Stimulated activated CD8-positive, alpha-beta memory T cell treated with anti-CD3 and anti-CD28 coated beads, Interleukin-4, amount 100 ng/mL, for 4 hours (primary cell): ENCODE measurements at regions not wholly inside any gene's neighbourhood (a gene's known extent, or its start where the extent isn't known, plus 50 kb on each side); places are given as distances from the start of the nearest gene placed in this dataset.
"Not testable (repeated sequence)": the region's sequence is repeated elsewhere in the genome, so short reads cannot be mapped to it uniquely, and the experiment has no call there.

Experiments used
- DNase-seq, 2 donors: peaks; one replicate each; pipeline ENCODE4 v3.0.0-alpha.2; 2020; ENCODE audit warnings: low read depth in 2 of 2, low spot score in 1 of 2

GRCh38 chr16:31581065-31581464, 53.4 kb downstream of the AHSP start:
- not testable (repeated sequence) for DNase-seq

GRCh38 chr16:31601737-31602384, 74.2 kb downstream of the AHSP start:
- DNase-seq = not testable (repeated sequence)

- no peak for DNase-seq
Measured at GRCh38 chr16:31618130-31618529, 90.4 kb downstream of the AHSP start.

GRCh38 chr16:31636433-31636832, 108.7 kb downstream of the AHSP start:
- no peak for DNase-seq

- DNase-seq = no peak
Measured at GRCh38 chr16:31641279-31641678, 113.6 kb downstream of the AHSP start.

GRCh38 chr16:31655674-31656073, 128.0 kb downstream of the AHSP start:
- DNase-seq = not testable (repeated sequence)

GRCh38 chr16:31664683-31665482, 137.2 kb downstream of the AHSP start:
- DNase-seq = no peak

- no peak for DNase-seq
Measured at GRCh38 chr16:31674686-31675085, 147.0 kb downstream of the AHSP start.

GRCh38 chr16:31676731-31677130, 149.0 kb downstream of the AHSP start:
- no peak for DNase-seq

- DNase-seq = no peak
Measured at GRCh38 chr16:31678649-31679325, 151.1 kb downstream of the AHSP start.

- DNase-seq = not testable (repeated sequence)
Measured at GRCh38 chr16:31689331-31689730, 161.6 kb downstream of the AHSP start.

GRCh38 chr16:31692338-31692737, 164.6 kb downstream of the AHSP start:
- DNase-seq = not testable (repeated sequence)

GRCh38 chr16:31693733-31694132, 166.0 kb downstream of the AHSP start:
- DNase-seq = no peak

- no peak for DNase-seq
Measured at GRCh38 chr16:31694461-31694860, 166.8 kb downstream of the AHSP start.

- peak in 1 of 2 donors; percentile 29 for DNase-seq
Measured at GRCh38 chr16:31695667-31696066, 168.0 kb downstream of the AHSP start.

GRCh38 chr16:31696968-31697743, 169.5 kb downstream of the AHSP start:
- DNase-seq = no peak

GRCh38 chr16:31697744-31698125, 170.0 kb downstream of the AHSP start:
- DNase-seq = no peak

GRCh38 chr16:31698901-31699300, 171.2 kb downstream of the AHSP start:
- DNase-seq = no peak

GRCh38 chr16:31699601-31700000, 171.9 kb downstream of the AHSP start:
- no peak for DNase-seq

GRCh38 chr16:31700200-31700529, 172.5 kb downstream of the AHSP start:
- no peak for DNase-seq
